ENCODE measurements at regions not wholly inside any gene's neighbourhood (a gene's known extent, or its start where the extent isn't known, plus 50 kb on each side); places are given as distances from the start of the nearest gene placed in this dataset.

DNA sequence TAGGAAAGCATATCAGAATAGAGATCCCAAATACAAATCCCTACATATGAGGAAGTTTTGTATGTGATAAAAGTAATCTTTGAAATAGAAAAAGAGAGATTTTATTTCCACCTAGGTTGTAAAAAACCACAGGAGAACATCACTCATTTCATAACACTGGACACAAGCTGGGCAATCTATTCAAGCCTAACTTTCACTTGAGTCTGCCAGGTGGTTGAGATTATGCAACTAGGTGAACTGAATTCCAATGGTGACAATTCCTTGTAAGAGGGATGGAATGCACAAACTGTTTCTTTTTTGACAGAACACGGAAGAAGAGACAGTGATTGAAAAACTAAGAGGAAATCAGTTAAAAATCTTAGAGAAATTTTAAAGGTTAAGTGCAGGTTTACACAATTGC lies 619.6 kb upstream of the TMEFF2 start:
- TF ChIP-seq ZNF776 (tag by site-specific recombination; IDR thresholded peaks at IDR 0.05; ENCODE audit: borderline replicate concordance) (no peak), ZNF830 (tag by site-specific recombination; IDR thresholded peaks at IDR 0.05; ENCODE audit: low read depth) (no peak), ZNF37A (tag by site-specific recombination; IDR thresholded peaks at IDR 0.05) (no peak), REPIN1 (tag by site-specific recombination; IDR thresholded peaks at IDR 0.05; ENCODE audit: low read depth) (no peak), ZNF155 (tag by site-specific recombination; IDR thresholded peaks at IDR 0.05) (no peak), GLI4 (tag by site-specific recombination; IDR thresholded peaks at IDR 0.05) (no peak), KLF16 (tag by site-specific recombination; IDR thresholded peaks at IDR 0.05) (no peak), YY1 (tag by site-specific recombination; IDR thresholded peaks at IDR 0.05) (no peak), ZNF2 (tag by site-specific recombination; IDR thresholded peaks at IDR 0.05) (no peak), PRDM1 (tag by site-specific recombination; IDR thresholded peaks at IDR 0.05) (no peak), ZNF24 (tag by site-specific recombination; IDR thresholded peaks at IDR 0.05) (no peak)
- TF ChIP-seq, protein P1, sequence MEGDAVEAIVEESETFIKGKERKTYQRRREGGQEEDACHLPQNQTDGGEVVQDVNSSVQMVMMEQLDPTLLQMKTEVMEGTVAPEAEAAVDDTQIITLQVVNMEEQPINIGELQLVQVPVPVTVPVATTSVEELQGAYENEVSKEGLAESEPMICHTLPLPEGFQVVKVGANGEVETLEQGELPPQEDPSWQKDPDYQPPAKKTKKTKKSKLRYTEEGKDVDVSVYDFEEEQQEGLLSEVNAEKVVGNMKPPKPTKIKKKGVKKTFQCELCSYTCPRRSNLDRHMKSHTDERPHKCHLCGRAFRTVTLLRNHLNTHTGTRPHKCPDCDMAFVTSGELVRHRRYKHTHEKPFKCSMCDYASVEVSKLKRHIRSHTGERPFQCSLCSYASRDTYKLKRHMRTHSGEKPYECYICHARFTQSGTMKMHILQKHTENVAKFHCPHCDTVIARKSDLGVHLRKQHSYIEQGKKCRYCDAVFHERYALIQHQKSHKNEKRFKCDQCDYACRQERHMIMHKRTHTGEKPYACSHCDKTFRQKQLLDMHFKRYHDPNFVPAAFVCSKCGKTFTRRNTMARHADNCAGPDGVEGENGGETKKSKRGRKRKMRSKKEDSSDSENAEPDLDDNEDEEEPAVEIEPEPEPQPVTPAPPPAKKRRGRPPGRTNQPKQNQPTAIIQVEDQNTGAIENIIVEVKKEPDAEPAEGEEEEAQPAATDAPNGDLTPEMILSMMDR (tag by site-specific recombination; IDR thresholded peaks at IDR 0.05): no peak
- TF ChIP-seq, protein P2, sequence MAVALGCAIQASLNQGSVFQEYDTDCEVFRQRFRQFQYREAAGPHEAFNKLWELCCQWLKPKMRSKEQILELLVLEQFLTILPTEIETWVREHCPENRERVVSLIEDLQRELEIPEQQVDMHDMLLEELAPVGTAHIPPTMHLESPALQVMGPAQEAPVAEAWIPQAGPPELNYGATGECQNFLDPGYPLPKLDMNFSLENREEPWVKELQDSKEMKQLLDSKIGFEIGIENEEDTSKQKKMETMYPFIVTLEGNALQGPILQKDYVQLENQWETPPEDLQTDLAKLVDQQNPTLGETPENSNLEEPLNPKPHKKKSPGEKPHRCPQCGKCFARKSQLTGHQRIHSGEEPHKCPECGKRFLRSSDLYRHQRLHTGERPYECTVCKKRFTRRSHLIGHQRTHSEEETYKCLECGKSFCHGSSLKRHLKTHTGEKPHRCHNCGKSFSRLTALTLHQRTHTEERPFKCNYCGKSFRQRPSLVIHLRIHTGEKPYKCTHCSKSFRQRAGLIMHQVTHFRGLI (tag by site-specific recombination; IDR thresholded peaks at IDR 0.05): no peak
